DMS79 treated with DMSO at 0.1 percent for 48 hours (cell line): ENCODE measurements at regions not wholly inside any gene's neighbourhood (a gene's known extent, or its start where the extent isn't known, plus 50 kb on each side); places are given as distances from the start of the nearest gene placed in this dataset.
"Not testable (repeated sequence)": the region's sequence is repeated elsewhere in the genome, so short reads cannot be mapped to it uniquely, and the experiment has no call there.

Experiments used
- DNase-seq: peaks from one replicate; lab custom pipeline; 2025; lab: John Stamatoyannopoulos, UW

DNA sequence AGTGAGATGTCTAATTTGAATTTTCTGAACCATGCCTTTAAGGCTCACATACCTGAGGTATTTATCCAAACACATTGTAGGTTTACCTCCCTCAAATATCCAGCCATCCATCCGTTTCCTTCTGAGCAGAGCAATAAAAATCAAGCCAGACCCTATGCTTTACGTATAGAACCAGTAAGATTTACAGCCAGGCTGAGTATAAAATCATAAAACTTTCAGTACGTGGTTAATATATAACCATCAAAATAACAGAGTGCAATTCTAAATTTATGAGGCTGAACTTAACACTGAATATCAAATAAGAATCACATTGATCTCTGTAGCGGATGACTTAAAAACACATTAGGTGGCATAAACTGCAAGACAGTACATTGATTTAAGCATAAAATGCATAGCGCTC, 877.9 kb upstream of the WWC1 start:
- no peak for DNase-seq

GRCh38 chr5:167414611-167415010, 876.8 kb upstream of the WWC1 start:
- no peak for DNase-seq

- no peak for DNase-seq
Observed at GRCh38 chr5:167415779-167416746, 875.4 kb upstream of the WWC1 start.

DNA sequence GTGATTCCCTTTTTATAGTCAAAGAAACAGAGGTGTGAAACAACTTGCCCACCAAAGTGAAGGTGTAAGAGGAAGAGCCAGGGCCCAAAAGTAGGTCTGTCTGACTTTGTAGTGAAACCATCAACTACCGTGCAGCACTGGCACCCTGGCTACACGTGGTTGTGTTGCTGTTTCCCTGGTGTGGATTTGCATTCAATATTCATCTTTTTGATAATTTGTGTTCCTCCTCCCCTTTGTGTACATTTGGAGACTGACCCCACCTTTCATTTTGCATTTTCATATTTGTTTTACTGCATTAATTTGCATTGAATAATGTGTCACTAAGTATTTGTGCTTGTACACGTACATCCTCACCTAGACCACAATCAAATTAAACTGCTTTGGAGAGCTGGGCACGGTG, 873.8 kb upstream of the WWC1 start:
- DNase-seq: no peak

DNA sequence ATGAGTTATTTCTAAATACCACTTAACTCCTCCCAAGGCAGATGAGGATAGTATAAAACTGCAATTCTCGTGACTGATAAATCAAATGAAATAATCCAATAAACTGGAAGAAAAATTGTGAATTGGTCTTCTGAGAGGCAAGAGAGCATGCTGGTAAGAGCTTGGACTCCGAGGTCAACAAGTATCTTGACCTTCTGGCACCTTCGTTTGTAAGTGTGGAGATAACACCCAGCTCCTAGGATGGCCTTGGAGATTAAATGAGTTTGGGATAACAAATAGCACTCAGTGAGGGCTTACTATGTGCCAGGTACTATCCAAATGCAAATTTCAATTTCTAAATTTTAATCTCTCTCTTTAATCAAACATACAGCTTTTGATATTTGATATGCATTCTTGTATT, 866.3 kb upstream of the WWC1 start:
- DNase-seq: no peak

DNA sequence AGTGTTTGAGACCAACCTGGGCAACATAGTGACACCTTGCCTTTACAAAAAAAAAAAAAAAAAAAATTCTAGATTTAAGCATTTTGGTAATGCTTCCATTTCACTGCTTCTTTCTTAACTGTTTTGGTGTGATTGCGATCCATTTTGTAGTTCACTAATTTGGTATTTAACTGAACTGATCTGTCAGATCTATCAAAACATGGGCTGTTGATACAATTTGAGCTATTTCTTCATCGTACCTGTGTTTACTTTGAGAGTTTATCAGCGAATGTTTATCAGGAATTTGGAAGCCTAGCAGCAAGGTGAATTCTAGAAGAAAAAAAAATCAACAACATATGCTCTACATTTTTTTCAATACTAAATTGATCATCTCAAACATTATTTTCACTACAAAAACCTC, 864.9 kb upstream of the WWC1 start:
- DNase-seq: no peak

- DNase-seq: not testable (repeated sequence)
Observed at GRCh38 chr5:167427641-167428040, 863.8 kb upstream of the WWC1 start.

- no peak for DNase-seq
Observed at GRCh38 chr5:167440846-167441245, 850.6 kb upstream of the WWC1 start.

DNA sequence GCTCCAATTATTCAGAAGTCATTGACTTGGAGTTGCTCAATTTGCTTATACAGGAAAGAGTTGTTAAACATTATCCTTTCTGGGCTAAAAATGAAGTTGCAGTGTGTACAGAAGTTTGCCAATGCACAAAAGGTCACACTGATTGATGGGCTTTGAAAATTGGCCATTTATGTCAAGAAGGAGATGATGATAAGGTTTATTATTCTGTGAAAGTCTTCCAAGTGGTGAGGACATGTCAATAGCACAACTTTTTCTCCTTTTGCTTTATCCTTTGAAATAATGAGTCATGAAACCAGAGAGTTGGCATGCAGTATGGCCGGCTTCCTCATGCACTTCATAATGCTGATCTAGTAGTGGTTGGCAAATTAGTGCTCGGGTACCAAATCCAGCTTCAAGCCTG, 848.5 kb upstream of the WWC1 start:
- no peak for DNase-seq

DNA sequence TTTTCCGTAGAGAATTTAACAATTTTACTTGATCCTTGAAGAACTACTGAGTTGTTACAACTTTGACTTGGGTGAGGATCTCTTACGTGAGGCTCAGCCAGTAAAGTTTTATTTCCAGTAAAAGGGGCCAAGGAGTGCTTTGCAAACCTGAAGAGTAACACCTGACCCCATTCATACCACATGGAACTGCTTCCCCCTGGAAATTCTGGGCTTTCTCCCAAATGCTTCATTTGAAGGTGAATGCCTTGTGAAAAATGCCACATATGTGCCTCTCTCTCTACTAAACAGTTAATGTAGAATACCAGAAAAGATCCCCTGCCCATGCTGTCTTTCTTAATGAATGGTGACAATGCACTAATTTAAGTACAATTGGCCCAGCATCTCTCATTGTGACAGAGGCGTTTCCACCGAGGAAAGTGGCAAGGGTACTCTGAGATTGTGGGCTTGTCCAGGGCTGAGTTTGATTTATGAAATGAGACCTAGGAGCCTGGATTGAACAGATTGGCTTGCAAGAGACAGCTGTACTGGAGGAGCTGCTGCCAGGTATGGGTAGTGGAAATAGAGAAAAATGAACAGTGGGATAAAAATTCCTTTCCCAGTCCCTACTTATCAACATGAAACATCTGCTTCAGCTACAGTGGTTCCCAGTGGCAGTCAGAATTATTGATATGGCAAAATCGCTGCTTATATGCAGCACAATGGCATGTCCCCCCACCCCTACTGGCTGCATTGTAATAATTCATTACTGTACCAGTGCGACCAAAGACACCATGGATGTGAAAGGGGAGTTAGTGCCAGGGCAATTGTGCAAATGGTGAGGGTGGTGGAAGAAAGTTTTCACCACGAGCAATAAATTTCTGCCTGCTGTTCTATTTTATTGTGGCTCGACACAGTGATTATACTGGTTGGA, 843.7 kb upstream of the WWC1 start:
- no peak for DNase-seq

GRCh38 chr5:167448376-167448775, 843.1 kb upstream of the WWC1 start:
- DNase-seq: no peak

DNA sequence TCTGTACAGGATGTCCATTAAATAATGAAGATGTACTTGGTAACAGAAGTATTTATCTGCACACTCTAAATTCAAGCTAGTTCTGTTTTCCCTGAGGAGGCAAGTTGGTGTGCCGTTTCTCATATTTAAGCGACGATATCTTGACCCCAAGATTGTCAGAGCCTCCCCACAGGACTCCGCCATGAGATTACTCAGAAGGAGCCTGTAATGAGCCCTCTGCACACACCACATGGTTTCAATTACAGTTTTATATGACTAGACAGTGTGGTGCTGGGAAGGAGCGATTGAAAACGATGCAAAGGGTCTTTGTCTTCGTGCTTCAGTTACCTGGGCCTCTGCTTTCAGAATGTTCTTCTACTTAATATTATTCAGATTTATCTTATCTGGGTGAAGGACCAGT, 840.4 kb upstream of the WWC1 start:
- no peak for DNase-seq

DNA sequence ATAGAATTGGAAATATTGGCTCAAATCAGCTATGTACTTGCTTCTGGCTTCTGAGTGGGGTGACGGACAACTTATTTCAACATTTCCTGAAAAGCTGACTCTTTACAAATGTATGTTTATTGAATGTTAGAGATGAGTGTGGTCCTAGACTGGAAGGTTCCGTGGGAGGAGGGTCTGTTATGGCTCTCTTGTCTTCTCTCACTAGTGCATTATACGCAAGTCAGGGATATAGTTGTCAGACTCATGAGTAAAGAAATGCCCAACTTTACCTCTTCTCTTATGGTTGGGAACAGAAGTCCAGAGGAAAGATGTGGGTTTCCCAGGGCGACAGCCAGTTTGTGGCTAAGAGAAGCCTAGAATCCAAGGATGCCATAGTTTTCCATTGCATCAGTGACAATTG, 839.3 kb upstream of the WWC1 start:
- DNase-seq: no peak

GRCh38 chr5:167453246-167454030, 838.0 kb upstream of the WWC1 start:
- no peak for DNase-seq

- DNase-seq: no peak
Observed at GRCh38 chr5:167458412-167458811, 833.0 kb upstream of the WWC1 start.

DNA sequence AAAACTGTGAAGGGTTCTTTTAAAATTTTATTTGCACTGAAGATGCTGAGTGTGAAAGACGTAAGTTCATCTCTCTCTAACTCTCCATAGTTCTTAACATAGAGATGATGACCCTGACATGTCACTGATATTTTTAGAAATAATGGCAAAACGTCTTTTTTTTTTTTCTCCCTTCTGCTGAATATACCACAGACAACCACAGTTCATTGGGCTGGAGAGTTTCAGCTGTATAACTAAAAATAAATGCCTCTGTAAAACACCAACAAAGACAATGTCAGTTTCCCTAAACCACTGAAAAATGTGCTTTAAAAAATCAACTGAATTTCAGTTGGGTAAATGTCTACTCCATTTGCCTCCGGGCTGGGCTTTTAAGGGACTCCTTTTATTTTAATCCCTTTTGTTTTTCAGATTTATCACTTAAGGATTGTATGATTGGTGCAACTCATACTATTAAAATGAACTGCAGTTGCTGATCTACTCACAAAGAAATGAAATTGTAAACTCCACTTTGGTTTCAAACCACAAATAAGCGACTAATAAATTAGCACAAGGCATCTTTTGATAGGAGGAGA, 830.9 kb upstream of the WWC1 start:
- no peak for DNase-seq

DNA sequence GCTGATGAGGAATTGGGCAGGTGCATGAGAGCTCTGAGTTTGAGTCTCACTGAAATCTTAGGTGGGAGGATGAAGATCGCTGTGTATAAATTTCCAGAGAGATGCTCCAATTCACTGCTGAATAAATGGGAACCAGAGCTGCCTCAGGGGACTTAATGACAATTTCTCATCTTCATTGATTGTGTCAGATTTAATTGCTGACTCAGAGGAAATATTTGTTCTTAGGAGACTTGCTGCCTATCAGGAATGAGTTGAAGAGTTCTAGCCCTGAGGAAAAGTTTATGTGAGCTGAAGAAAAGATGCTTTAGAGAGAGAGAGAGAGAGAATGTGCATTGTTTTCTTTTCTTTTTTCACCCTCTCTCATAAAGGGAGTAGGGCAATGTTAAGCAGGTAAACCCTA, 827.5 kb upstream of the WWC1 start:
- no peak for DNase-seq

DNA sequence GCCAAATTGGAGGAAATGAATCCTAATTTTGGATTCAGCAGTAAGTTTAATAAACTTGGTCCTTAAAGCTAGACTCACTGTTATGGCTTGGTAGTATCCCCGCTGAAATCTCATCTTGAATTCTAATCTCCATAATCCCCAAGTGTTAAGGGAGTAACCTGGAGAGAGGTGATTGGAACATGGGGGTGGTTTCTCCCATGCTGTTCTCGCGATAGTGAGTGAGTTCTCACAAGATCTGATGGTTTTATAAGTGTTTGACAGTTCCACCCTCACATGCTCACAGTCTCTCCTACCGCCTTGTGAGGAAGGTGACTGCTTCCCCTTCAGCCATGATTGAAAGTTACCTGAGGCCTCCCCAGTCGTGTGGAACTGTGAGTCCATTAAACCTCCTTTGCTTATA, 824.5 kb upstream of the WWC1 start:
- no peak for DNase-seq

DNA sequence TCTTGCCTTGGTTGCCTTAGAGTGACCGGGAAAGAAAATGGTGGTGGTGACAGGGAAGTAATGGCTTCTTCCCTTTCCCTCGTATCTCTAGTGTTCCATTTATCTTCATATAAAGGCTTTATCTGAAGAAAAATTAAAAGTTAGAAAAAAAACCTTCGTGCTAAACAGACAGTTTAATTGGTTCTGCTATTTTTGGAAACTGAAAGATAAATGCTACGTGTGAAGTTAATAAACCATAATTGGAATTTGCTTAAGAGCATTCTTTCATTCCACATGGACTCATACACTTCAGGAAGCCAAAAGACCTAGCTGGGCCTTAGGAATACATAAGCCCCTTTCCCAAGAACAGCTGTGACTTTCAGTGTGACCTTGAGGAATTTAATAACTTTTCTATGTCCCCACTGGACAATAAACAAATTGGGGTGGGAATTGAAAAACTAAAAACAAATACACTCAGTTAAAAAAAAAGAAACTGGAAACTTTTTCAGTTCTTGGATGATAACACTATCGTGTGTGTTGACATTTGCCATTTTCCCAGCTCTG, 818.8 kb upstream of the WWC1 start:
- no peak for DNase-seq

GRCh38 chr5:167478188-167478587, 813.3 kb upstream of the WWC1 start:
- DNase-seq: no peak

DNA sequence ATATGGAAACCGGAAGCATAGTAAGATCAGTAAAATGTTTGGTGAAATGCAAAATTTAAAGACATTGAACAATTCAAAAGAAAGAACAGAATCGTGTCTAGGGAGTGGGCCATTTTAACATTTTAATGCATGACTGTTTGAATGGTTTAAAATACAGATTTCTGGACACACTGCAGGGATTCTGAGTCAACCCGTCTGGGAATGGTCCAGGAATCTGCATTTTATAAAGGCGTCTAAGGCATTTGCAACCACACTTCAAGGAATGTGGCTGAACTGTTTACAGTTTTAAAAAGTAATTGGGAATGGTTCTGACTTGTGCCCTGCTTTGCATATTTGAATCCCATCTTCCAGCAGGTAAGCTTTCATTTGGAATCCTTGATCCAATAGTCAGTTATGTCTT, 811.7 kb upstream of the WWC1 start:
- no peak for DNase-seq

- no peak for DNase-seq
Observed at GRCh38 chr5:167481345-167481744, 810.1 kb upstream of the WWC1 start.
